H1 (cell line): ENCODE measurements at regions not wholly inside any gene's neighbourhood (a gene's known extent, or its start where the extent isn't known, plus 50 kb on each side); places are given as distances from the start of the nearest gene placed in this dataset.

Source experiments
- CTCF ChIA-PET: fragments of 300-600 bp; sonication (Branson Sonifier 250); formaldehyde crosslinking; loops from one replicate; lab custom pipeline; 2021; ENCODE audit not compliant: partially characterized antibody; lab: Charles Lee
- POLR2A ChIA-PET: fragments of 300-600 bp; sonication (Branson Sonifier 250); formaldehyde crosslinking; loops from one replicate; lab custom pipeline; 2021; ENCODE audit warnings: inconsistent platforms; ENCODE audit not compliant: partially characterized antibody; lab: Charles Lee
- DNase-seq, 2 experiments: peaks; one replicate each; pipeline versions ENCODE4 v3.0.0 to v3.0.0-alpha.2; 2010 to 2022; ENCODE audit warnings: low spot score in 2 of 2, low read depth in 1 of 2, mixed read lengths in 1 of 2
- FAIRE-seq: peaks from 2 replicates; lab custom pipeline; 2011; peaks lifted over from hg19 to GRCh38; lab: Jason Lieb, UNC
- H2AFZ ChIP-seq: 2 replicates; pipeline ENCODE4 v1.8.1; 2012; ENCODE audit warnings: low read length, inconsistent platforms
- H2AK5ac ChIP-seq: 2 replicates; pipeline ENCODE4 v1.6.1; 2013; ENCODE audit warnings: low read depth, low read length
- H2BK120ac ChIP-seq: replicated peaks from 2 replicates; pipeline ENCODE3; 2013; ENCODE audit warnings: low read depth, low read length, inconsistent platforms
- H2BK12ac ChIP-seq: 2 replicates; pipeline ENCODE4 v1.6.1; 2013; ENCODE audit warnings: low read depth, low read length
- H2BK15ac ChIP-seq: 2 replicates; pipeline ENCODE4 v1.6.1; 2013; ENCODE audit warnings: low read length
- H2BK20ac ChIP-seq: 2 replicates; pipeline ENCODE4 v1.6.1; 2013; ENCODE audit warnings: low read length
- H2BK5ac ChIP-seq: 2 replicates; pipeline ENCODE4 v1.6.1; 2013; ENCODE audit warnings: low read depth, low read length
- H3K14ac ChIP-seq: 2 replicates; pipeline ENCODE4 v1.6.1; 2013; ENCODE audit warnings: inconsistent platforms; ENCODE audit not compliant: insufficient read length
- H3K18ac ChIP-seq: 2 replicates; pipeline ENCODE4 v1.6.1; 2013; ENCODE audit warnings: low read length; ENCODE audit errors: extremely low read depth
- H3K23ac ChIP-seq: 2 replicates; pipeline ENCODE4 v1.6.1; 2013; ENCODE audit warnings: inconsistent platforms; ENCODE audit not compliant: insufficient read length
- H3K23me2 ChIP-seq: 2 replicates; pipeline ENCODE4 v1.6.1; 2013; ENCODE audit warnings: low read depth, low read length
- H3K27ac ChIP-seq: 2 replicates; pipeline ENCODE4 v1.6.1; 2011; ENCODE audit warnings: low read depth, low read length, inconsistent platforms
- H3K27me3 ChIP-seq, 4 experiments: replicated peaks in 1 of 4; 1 replicate in 1 of 4; 2 replicates in 3 of 4; pipeline versions ENCODE4 v1.6.1 to v1.8.1; 2011 to 2013; ENCODE audit warnings: low read length in 3 of 4, mild to moderate bottlenecking in 3 of 4, inconsistent platforms in 2 of 4, mixed read lengths in 2 of 4, moderate library complexity in 1 of 4; ENCODE audit not compliant: control insufficient read depth in 3 of 4, insufficient read depth in 3 of 4; ENCODE audit errors: extremely low read depth in 1 of 4
- H3K36me3 ChIP-seq, 4 experiments: 2 replicates each; pipeline versions ENCODE4 v1.6.1 to v1.8.1; 2011 to 2013; ENCODE audit warnings: mild to moderate bottlenecking in 4 of 4, low read length in 3 of 4, moderate library complexity in 2 of 4, control low read depth in 1 of 4, inconsistent platforms in 1 of 4; ENCODE audit not compliant: insufficient read depth in 4 of 4, control insufficient read depth in 2 of 4
- H3K4ac ChIP-seq: replicated peaks from 2 replicates; pipeline ENCODE3; 2013; ENCODE audit warnings: low read length, low read depth, mixed read lengths, inconsistent platforms; ENCODE audit not compliant: insufficient read length
- H3K4me1 ChIP-seq, 4 experiments: replicated peaks in 1 of 4; 1 replicate in 1 of 4; 2 replicates in 3 of 4; pipeline versions ENCODE4 v1.6.1 to v1.8.1; 2011 to 2013; ENCODE audit warnings: low read length in 3 of 4, inconsistent platforms in 2 of 4, mixed read lengths in 1 of 4; ENCODE audit not compliant: insufficient read depth in 4 of 4, control insufficient read depth in 3 of 4
- H3K4me2 ChIP-seq, 2 experiments: 2 replicates each; pipeline versions ENCODE4 v1.6.1 to v1.8.1; 2011 to 2013; ENCODE audit warnings: low read depth in 2 of 2, low read length in 2 of 2, control low read depth in 1 of 2, inconsistent platforms in 1 of 2, mild to moderate bottlenecking in 1 of 2; ENCODE audit not compliant: insufficient read depth in 1 of 2
- H3K4me3 ChIP-seq, 4 experiments: fragments of 200-600, 300-600 bp in 1 of 4; sonication (generic), shearing (Covaris generic), sonication (Bioruptor Twin) in 1 of 4; 2 replicates each; pipeline versions ENCODE4 v1.5.1 to v1.8.1; 2011 to 2016; ENCODE audit warnings: low read length in 4 of 4, low read depth in 3 of 4, control low read depth in 2 of 4, inconsistent platforms in 2 of 4, mild to moderate bottlenecking in 2 of 4, mixed read lengths in 1 of 4, moderate library complexity in 1 of 4; ENCODE audit not compliant: insufficient read depth in 2 of 4; ENCODE audit errors: extremely low read depth in 1 of 4
- H3K56ac ChIP-seq: replicated peaks from 2 replicates; pipeline ENCODE3; 2013; ENCODE audit warnings: low read depth, mild to moderate bottlenecking, mixed read lengths, low read length, inconsistent platforms; ENCODE audit not compliant: insufficient read length
- H3K79me1 ChIP-seq: 2 replicates; pipeline ENCODE4 v1.6.1; 2013; ENCODE audit warnings: low read depth, low read length, control low read depth
- H3K79me2 ChIP-seq, 2 experiments: 2 replicates each; pipeline versions ENCODE4 v1.6.1 to v1.8.1; 2012 to 2013; ENCODE audit warnings: low read length in 2 of 2, mild to moderate bottlenecking in 2 of 2, inconsistent platforms in 1 of 2; ENCODE audit not compliant: insufficient read depth in 2 of 2, control insufficient read depth in 1 of 2
- H3K9ac ChIP-seq, 4 experiments: replicated peaks in 1 of 4; 1 replicate in 1 of 4; 2 replicates in 3 of 4; pipeline versions ENCODE4 v1.6.1 to v1.8.1; 2011 to 2013; ENCODE audit warnings: low read depth in 3 of 4, low read length in 3 of 4, control low read depth in 2 of 4, mild to moderate bottlenecking in 2 of 4, moderate library complexity in 2 of 4, inconsistent platforms in 1 of 4; ENCODE audit errors: extremely low read depth in 1 of 4
- H3K9me3 ChIP-seq, 2 experiments: 2 replicates each; pipeline versions ENCODE4 v1.6.1 to v1.8.1; 2012 to 2013; ENCODE audit warnings: mild to moderate bottlenecking in 2 of 2, moderate library complexity in 2 of 2, control low read depth in 1 of 2, inconsistent platforms in 1 of 2, low read depth in 1 of 2, low read length in 1 of 2, mixed read lengths in 1 of 2; ENCODE audit not compliant: insufficient read depth in 2 of 2
- H4K20me1 ChIP-seq, 2 experiments: replicated peaks in 1 of 2; 2 replicates each; pipeline versions ENCODE3 to v1.8.1; 2011 to 2013; ENCODE audit warnings: inconsistent platforms in 2 of 2, low read length in 2 of 2, mild to moderate bottlenecking in 1 of 2; ENCODE audit not compliant: insufficient read depth in 2 of 2, control insufficient read depth in 1 of 2
- H4K5ac ChIP-seq: 2 replicates; pipeline ENCODE4 v1.6.1; 2013; ENCODE audit warnings: low read length, low read depth, mixed read lengths, inconsistent platforms; ENCODE audit not compliant: insufficient read length
- H4K8ac ChIP-seq: 2 replicates; pipeline ENCODE4 v1.8.0; 2013; ENCODE audit warnings: mild to moderate bottlenecking, moderate library complexity, low read length, inconsistent platforms; ENCODE audit not compliant: insufficient read depth; ENCODE audit errors: extremely low read depth
- H4K91ac ChIP-seq: replicated peaks from 2 replicates; pipeline ENCODE3; 2013; ENCODE audit warnings: low read length, mixed read lengths, inconsistent platforms; ENCODE audit not compliant: insufficient read length
- ATF2 ChIP-seq: IDR thresholded peaks from 2 replicates; pipeline ENCODE4 v1.6.1; 2012; ENCODE audit warnings: low read length, inconsistent platforms
- ATF3 ChIP-seq: IDR thresholded peaks from 2 replicates; pipeline ENCODE4 v1.6.1; 2011; ENCODE audit warnings: low read depth, mild to moderate bottlenecking, low read length; ENCODE audit not compliant: insufficient read depth
- BRCA1 ChIP-seq: IDR thresholded peaks from 2 replicates; pipeline ENCODE4 v1.6.1; 2012; ENCODE audit warnings: low read depth, low read length, improper control_type of control experiment
- CHD1 ChIP-seq: IDR thresholded peaks from 2 replicates; pipeline ENCODE4 v1.6.1; 2012; ENCODE audit warnings: low read depth, low read length, improper control_type of control experiment
- CHD2 ChIP-seq: IDR thresholded peaks from 2 replicates; pipeline ENCODE4 v1.6.1; 2012; ENCODE audit warnings: low read length, improper control_type of control experiment
- FOSL1 ChIP-seq: IDR thresholded peaks from 2 replicates; pipeline ENCODE4 v1.6.1; 2011; ENCODE audit warnings: mild to moderate bottlenecking, low read depth, low read length, moderate library complexity; ENCODE audit not compliant: insufficient read depth
- HDAC2 ChIP-seq, 2 experiments: fragments of 300-600 bp in 1 of 2; sonication (generic) in 1 of 2; IDR thresholded peaks; 2 replicates each; pipeline ENCODE4 v1.6.1; 2011 to 2012; ENCODE audit warnings: low read depth in 2 of 2, low read length in 2 of 2, mild to moderate bottlenecking in 2 of 2, moderate library complexity in 2 of 2, borderline replicate concordance in 1 of 2, inconsistent platforms in 1 of 2
- RAD21 ChIP-seq, 2 experiments: IDR thresholded peaks in 1 of 2; conservative IDR thresholded peaks in 1 of 2; 2 replicates each; pipeline ENCODE4 v1.6.1; 2011; ENCODE audit warnings: low read depth in 2 of 2, low read length in 2 of 2, improper control_type of control experiment in 1 of 2, inconsistent platforms in 1 of 2, mild to moderate bottlenecking in 1 of 2, moderate library complexity in 1 of 2
- RBBP5 ChIP-seq: IDR thresholded peaks from 2 replicates; pipeline ENCODE4 v1.7.1; 2012; ENCODE audit warnings: low read depth, mild to moderate bottlenecking, inconsistent platforms, low read length, moderate library complexity, borderline replicate concordance
- RFX5 ChIP-seq: IDR thresholded peaks from 2 replicates; pipeline ENCODE4 v1.6.1; 2011; ENCODE audit warnings: low read depth, low read length, improper control_type of control experiment, borderline replicate concordance
- TAF1 ChIP-seq: IDR thresholded peaks from 2 replicates; pipeline ENCODE4 v1.6.1; 2011; ENCODE audit warnings: mild to moderate bottlenecking, low read depth, low read length
- YY1 ChIP-seq: IDR thresholded peaks from 2 replicates; pipeline ENCODE4 v1.6.1; 2011; ENCODE audit warnings: low read depth, mild to moderate bottlenecking, low read length
- WGBS, 2 experiments: shearing (Covaris generic) in 1 of 2; methylation state at CpG; one replicate each; pipeline versions ENCODE4 v1.1.6 to v1.1.7; 2013 to 2015; ENCODE audit warnings: low lambda C conversion rate in 2 of 2, mixed read lengths in 2 of 2, inconsistent platforms in 1 of 2, low coverage in 1 of 2, missing lambda C conversion rate in 1 of 2; ENCODE audit not compliant: insufficient replicate concordance in 2 of 2, insufficient coverage in 1 of 2, insufficient read length in 1 of 2; ENCODE audit errors: extremely low coverage in 1 of 2, missing lambda C conversion rate in 1 of 2; 5-methylcytosine and 5-hydroxymethylcytosine counted together

GRCh38 chr3:44042772-44043171 lies 198.9 kb upstream of the TOPAZ1 start:
- H3K56ac ChIP-seq: no peak overlapping the region
- no peak overlapping the region for H3K9ac ChIP-seq
- H3K18ac ChIP-seq: no peak overlapping the region
- H3K79me1 ChIP-seq: no peaks in the 10 kb centered on the region
- H3K23me2 ChIP-seq: no peaks in the 10 kb centered on the region
- H3K4me2 ChIP-seq: no peak overlapping the region
- no peaks in the 10 kb centered on the region; a peak in 1 of 4 replicates for H3K79me2 ChIP-seq
- no peak overlapping the region for H4K91ac ChIP-seq
- ChIA-PET CTCF (no interaction called here), POLR2A (interaction anchor here (1.0 kb wide), 1 partner anchor 33 kb away, joined by 3 read pairs; no protein-coding TSS in a partner anchor)
- H2BK12ac ChIP-seq: no peak overlapping the region
- DNase-seq (no peak), FAIRE-seq (no peak)
- H3K9me3 ChIP-seq: peaks cover 0 to 7% of the 10 kb centered on the region in 2 experiments; a peak in 2 of 4 replicates
- H2AK5ac ChIP-seq: no peak overlapping the region
- H4K8ac ChIP-seq: no peak overlapping the region
- H3K27me3 ChIP-seq: peaks cover 0 to 2% (median 0%) of the 10 kb centered on the region in 4 experiments; a peak in 1 of 7 replicates
- H4K5ac ChIP-seq: no peak overlapping the region
- H2BK5ac ChIP-seq: no peak overlapping the region
- H2BK120ac ChIP-seq: no peak overlapping the region
- H3K4me3 ChIP-seq: no peak overlapping the region
- no peaks in the 10 kb centered on the region; a peak in 1 of 7 replicates for H3K4me1 ChIP-seq
- H3K23ac ChIP-seq: no peak overlapping the region
- H3K27ac ChIP-seq: no peak overlapping the region
- 74% methylated on average over 4 of the region's 4 CpGs; no CpG with 5 or more reads in 1 of the 2 experiments for WGBS, 2 experiments
- H3K36me3 ChIP-seq: no peaks in the 10 kb centered on the region; a peak in 1 of 8 replicates
- H3K4ac ChIP-seq: no peak overlapping the region
- no peak overlapping the region for H3K14ac ChIP-seq
- H2AFZ ChIP-seq: no peak overlapping the region
- no peak overlapping the region for H2BK15ac ChIP-seq
- H2BK20ac ChIP-seq: no peak overlapping the region
- H4K20me1 ChIP-seq: no peaks in the 10 kb centered on the region
- TF ChIP-seq RBBP5 (no peak), HDAC2 (IDR thresholded peaks at IDR 0.05; ENCODE audit: borderline replicate concordance in 1 of 2, low read depth in 2 of 2, low read length in 2 of 2) (no peak), TAF1 (no peak), ATF3 (no peak), FOSL1 (no peak), YY1 (no peak), RFX5 (no peak), CHD2 (no peak), RAD21 (IDR thresholded peaks at IDR 0.05 in 1 of 2, conservative IDR thresholded peaks at IDR 0.05 in 1 of 2; ENCODE audit: low read depth in 2 of 2, low read length in 2 of 2) (no peak), CHD1 (no peak), ATF2 (no peak), BRCA1 (no peak)
